Uterus (tissue), 2 donors: ENCODE measurements at regions not wholly inside any gene's neighbourhood (a gene's known extent, or its start where the extent isn't known, plus 50 kb on each side); places are given as distances from the start of the nearest gene placed in this dataset.
"Not testable (repeated sequence)": the region's sequence is repeated elsewhere in the genome, so short reads cannot be mapped to it uniquely, and the experiment has no call there.

Source experiments
- CTCF ChIP-seq, 4 experiments: fragments of 200-600 bp in 2 of 4; fragments of 450-650 bp in 2 of 4; sonication (generic) in 2 of 4; IDR thresholded peaks; one replicate each; pipeline ENCODE4 v1.5.1; 2016 to 2019; ENCODE audit warnings: antibody characterized with exemption in 4 of 4, mild to moderate bottlenecking in 2 of 4, moderate library complexity in 1 of 4
- POLR2A ChIP-seq, 2 donors: fragments of 450-650 bp; IDR thresholded peaks; one replicate each; pipeline ENCODE4 v1.6.1; 2016; ENCODE audit warnings: antibody characterized with exemption in 2 of 2, mild to moderate bottlenecking in 1 of 2, moderate library complexity in 1 of 2

GRCh38 chr5:1576851-1577250, 53.1 kb upstream of the LPCAT1 start:
- not testable (repeated sequence) for TF ChIP-seq CTCF, POLR2A (IDR thresholded peaks at IDR 0.05)
